Inflammatory macrophage (primary cell): ENCODE measurements at regions not wholly inside any gene's neighbourhood (a gene's known extent, or its start where the extent isn't known, plus 50 kb on each side); places are given as distances from the start of the nearest gene placed in this dataset.
"Not testable (repeated sequence)": the region's sequence is repeated elsewhere in the genome, so short reads cannot be mapped to it uniquely, and the experiment has no call there.

Experiments
- DNase-seq, 2 donors: peaks; one replicate each; pipeline ENCODE4 v3.0.0-alpha.2; 2020 to 2022

DNA sequence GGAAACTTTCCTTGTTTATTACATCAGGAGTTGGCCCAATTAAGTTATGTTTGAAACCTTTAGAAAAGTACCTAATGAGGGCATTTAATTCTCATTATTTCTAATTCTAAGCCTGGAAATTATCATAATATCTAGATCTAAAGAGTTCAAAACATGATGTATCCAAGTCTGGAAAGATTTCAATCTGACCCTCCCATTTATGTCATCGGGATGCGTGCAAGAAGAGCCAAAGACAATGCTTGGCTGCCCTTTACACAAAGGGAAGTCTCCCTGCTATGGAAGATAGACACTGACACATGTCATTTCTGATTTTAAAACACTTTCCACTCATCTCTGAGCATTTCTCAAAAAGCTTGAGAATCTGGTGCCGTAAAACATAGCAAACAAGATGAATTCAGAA is 222.4 kb downstream of the ANTXR2 start:
- DNase-seq, result no peak

DNA sequence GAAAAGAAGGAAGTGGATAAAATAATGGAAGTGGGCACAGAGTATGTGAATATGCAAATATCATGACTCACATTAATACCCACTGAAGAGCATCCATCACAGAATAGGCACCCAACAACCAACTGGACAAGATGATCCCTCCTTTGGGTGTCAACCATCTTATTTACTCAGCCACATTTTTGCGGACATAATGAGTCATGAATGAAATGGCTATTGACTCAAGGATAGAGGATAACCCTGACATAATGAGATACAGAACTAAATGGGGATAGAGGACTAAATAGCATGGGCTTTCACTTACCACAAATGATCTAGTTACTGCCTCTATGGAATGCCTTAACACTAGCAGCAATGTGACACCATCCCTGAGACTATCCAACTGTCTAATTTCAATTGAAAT is 224.7 kb downstream of the ANTXR2 start:
- DNase-seq, result no peak

DNA sequence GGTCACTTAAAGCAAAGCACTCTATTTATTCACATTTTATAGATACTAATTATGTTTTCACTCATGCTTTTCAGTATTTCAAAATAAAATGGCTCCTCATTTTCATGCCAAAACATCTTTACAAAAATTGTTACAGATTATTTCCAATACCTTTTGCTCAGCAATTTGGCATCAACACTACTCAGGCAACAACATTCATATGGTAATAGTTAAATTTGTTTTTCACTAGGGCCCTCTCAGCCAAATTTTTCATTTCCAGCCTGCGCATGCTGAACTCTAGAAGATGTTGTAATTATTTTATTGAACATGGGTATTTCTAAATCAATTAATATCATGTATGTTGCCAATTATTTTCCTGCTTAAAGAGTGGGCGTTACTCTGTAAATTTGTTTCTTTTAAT is 225.6 kb downstream of the ANTXR2 start:
- no peak for DNase-seq

DNA sequence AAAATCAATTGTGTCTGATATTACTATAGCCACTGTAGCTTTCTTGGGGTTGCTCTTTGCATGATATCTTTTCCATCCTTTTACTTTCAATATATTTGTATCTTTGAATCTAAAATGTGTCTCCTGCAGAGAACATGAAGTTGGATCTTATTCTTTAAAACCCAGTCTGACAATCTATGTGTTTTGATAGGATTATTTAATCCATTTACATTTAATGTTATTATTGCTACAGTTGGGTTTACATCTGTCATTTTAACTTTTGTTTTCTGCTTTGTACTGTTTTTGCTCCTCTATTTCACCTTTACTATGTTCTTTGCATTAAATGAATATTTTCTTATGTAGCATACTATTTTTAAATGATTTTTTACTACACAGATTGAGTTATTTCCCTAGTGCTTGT is 230.9 kb downstream of the ANTXR2 start:
- no peak for DNase-seq

DNA sequence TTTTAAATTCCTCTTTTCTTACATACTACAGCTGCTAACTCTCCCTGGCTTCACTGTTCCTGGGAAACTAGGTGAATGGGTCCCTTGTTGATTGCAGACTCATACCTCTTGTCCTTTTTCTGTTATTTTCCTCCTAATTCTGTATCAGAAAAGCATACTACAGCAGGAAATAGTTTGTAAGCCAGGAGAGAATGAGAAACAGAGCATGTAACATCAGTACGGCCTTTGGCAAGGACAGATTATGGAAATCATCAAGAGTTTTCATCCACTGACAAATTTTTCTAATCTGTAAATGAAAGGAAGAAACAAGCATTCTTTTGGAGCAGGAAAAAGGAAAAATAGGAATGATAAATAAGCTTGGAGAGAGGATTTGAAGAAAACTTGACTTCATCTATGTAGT is 239.2 kb downstream of the ANTXR2 start:
- no peak for DNase-seq

DNA sequence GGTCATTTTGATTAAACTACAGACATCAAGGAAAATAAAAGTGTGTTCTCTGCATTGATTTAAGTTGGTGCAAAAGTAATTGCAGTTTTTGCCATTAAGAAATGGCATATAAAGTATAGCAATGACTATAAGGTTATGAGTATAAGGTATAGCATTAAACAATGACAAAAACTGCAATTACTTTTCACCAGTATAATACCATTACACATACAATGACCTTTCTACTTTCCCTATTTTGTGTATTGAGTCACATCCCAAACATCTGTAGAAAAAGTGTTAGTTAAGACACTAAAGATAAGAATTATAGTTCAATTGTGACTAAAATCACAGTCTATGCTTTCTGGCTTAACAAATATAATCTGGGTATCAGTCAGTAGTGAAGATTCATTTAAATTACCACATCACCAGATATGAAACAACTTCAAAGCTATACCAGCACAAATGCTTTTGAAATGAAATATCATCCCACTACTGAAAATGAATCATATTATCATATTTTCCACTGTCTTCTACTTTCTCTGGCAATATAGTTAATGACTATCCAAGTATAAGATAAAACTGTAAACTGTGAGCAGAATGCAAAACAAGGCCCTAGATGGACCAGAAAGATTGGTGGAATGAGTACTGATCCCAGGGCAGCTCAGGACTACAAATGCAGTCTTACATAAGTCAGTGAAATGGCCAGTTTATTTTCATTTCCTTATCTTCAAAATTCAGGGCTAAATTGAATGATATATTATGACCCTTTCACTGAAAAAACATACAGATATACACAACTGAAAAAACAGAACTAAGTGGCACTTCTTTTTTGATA is 241.1 kb downstream of the ANTXR2 start:
- DNase-seq, result no peak

DNA sequence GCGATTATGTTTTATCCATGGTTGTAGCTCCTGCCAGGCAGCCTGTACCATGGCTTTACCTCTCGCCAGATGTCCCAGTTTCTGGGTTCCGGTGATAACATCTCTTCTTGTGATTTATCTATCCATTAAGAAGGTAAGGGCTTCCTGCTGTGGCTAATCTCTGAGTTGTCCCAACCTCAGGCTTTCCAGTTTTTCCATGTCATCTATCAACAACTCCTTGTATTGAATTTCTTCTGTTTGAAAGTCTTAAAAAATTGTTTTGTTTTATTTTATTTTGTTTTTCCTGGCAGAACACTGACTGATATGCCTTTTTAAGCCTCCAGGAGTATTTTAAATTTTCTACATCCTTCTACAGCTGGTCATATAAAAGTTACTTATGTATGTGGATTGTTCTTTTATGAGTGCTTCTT is 241.9 kb downstream of the ANTXR2 start:
- DNase-seq, result no peak

DNA sequence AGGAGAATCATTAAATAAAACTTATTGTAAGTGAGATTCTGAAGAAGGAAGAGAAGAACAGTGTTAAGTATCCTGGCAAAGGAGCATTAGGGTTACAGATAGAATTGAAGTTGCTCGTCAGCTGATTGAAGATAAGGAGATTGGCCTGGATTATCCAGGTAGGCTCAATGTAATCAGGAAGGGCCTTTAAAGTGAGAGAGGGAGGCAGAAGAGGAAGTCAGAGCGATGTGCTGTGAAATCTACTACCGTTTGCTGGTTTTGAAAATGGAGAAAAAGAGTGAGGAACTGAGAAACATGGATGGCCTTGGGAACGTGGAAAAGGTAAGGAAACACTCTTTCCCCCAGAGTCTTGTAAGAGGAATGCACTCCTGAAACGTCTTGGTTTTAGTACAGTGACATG is 245.7 kb downstream of the ANTXR2 start:
- DNase-seq, result no peak

DNA sequence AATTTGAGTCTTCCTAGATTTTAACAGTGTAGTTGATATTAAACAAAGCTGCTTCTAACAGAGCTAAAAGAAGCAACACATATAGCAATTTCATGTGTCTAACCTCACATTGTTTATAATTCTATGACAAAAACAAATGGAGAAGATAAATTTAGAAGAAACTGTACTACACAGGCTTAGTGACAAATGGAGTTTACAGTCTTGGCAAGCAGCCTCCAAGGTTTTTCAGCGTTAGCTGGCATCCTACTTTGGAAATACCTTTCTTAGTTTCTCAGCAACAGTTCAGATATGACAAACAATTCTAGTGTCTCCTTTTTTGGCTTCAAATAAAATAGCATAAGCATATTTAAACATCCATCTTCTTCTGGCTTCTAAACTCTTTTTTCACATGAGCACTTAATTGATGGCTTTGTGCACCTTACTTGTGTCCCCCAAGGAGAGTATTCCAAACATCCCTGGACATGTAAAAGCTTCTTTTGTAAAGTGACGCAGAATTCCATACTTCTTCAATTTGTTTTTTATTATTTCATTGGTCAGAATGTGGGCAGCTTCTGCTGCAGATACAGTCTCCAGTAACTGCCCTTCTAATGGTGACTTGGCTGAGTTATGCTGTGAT is 249.8 kb downstream of the ANTXR2 start:
- no peak for DNase-seq

DNA sequence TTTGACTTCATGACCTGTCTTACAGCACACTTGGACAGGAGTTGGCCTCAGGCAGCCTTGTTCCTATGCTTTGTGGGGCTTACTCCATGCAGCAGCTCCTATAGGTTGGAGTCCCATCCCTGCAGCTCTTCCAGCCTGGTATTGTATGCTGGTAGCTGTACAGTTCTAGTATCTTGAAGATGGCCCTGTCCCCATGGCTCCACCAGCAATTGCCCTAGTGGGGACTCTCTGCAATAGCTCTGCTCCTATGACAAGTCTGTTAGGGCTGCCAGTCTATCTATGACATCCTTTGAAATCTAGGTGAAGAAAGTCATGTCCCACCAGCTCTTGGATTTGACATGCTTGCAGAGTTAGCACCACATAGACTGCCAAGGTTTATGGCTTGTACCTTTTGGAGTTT is 252.6 kb downstream of the ANTXR2 start:
- no peak for DNase-seq

DNA sequence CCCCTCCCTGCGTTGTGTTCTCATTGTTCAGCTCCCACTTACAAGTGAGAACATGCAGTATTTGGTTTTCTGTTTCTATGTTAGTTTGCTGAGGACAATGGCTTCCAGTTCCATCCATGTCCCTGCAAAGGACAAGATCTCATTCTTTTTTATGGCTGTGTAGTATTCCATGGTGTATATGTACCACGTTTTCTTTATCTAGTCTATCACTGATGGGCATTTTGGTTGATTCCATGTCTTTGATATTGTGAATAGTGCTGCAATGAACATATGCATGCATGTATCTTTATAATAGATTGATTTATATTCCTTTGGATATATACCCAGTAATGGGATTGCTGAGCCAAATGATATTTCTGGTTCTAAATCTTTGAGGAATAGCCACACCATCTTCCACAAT is 265.1 kb downstream of the ANTXR2 start:
- DNase-seq, result not testable (repeated sequence)

DNA sequence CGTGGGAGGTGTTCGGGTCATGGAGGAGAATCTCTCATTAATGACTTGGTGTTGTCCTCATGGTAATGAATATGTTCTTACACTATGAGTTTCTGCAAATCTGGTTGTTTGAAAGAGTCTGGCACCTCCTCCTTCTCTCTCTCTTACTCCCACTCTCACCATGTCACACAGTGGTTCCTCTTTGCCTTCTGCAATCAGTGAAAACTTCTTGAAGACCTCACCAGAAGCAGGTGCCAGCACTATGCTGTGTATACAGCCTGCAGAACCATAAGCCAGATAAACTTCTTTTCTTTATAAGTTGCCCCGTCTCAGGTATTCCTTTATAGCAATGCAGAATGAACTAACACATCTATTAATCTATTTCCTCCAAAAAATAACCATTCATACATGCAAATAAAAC is 275.0 kb downstream of the ANTXR2 start:
- peak in 1 of 2 donors; percentile 16 for DNase-seq

DNA sequence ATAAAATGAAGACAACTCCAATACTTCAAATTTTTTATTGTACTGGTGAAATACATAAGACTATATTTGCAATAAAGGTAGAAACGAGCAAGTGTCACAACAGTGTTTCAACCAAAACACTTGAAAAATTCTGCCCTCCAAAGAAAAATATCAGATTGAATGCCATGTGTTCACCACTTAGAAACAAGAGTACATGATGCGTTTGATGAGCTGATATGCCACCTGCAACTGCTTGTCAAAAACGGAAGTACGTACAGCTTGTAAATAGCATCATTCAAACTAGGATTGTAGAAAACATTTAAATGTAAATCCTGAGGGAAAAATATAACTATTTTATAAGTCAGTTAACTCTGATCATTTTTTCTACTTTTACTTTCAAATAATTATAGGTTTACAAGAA is 276.1 kb downstream of the ANTXR2 start:
- no peak for DNase-seq

DNA sequence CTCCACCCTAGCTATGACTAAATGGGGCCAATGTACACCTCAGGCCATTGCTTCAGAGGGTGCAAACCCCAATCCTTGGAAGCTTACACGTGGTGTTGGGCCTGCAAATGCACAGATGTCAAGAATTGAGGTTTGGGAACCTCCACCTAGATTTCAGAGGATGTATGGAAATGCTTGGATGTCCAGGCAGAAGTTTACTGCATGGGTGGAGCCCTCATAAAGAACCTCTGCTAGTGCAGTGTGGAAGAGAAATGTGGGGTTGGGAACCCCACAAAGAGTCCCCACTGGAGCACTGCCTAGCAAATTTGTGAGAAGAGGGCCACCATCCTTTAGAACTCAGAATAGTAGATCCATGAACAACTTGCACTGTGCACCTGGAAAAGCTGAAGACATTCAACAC is 284.1 kb downstream of the ANTXR2 start:
- no peak for DNase-seq

DNA sequence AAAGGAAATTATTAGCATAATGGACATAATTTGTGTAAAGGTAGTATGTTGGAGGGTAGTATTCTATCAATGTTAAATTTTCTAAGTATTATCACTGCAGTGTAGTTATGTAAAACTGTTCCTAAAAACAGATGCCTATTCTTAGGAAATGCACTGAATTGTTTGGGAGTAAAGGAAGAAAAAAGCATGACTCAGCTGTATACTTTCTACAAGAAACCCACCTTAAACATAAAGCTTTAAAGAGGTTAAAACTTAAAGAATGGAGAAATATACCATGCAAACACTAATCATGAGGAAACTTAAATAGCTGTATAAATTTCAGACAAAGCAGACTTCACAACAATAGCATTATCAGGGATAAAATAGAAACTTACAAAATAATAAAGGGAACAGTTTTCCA is 292.9 kb downstream of the ANTXR2 start:
- DNase-seq, result no peak

DNA sequence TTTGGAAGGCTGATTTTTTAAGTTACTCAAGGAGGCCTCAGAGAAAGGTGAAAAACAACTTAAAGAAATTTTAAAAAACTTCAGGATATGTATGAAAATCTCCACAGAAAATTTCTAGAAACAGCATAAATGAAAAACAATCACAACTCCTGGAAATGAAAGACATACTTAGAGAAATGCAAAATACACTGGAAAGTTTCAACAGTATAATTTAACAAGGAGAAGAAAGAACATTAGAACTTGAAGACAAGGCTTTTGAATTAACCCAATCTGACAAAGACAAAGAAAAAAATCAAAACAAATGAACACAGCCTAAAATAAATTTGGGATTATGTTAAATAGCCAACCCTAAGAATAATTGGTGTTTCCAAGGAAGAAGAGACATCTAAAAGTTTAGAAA is 300.5 kb downstream of the ANTXR2 start:
- DNase-seq, result no peak

DNA sequence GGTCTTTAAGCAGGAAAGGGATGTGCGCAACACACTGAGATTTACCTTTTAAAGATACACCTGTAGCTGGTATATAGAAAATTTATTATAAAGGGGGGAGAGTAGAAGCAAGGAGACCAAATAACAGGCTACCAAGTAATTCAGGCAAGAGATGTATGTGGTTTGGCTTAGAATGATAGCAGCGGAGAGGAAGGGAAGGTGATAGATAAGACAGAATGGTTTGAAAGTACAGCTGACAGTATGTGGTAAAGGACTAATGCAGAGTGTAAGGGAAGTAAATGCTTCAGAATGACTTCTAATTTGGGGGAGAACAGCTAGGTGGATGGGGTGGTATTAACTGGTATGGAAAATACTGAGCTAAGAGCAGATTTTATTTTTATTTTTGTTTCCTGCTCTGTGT is 308.9 kb downstream of the ANTXR2 start:
- no peak for DNase-seq

DNA sequence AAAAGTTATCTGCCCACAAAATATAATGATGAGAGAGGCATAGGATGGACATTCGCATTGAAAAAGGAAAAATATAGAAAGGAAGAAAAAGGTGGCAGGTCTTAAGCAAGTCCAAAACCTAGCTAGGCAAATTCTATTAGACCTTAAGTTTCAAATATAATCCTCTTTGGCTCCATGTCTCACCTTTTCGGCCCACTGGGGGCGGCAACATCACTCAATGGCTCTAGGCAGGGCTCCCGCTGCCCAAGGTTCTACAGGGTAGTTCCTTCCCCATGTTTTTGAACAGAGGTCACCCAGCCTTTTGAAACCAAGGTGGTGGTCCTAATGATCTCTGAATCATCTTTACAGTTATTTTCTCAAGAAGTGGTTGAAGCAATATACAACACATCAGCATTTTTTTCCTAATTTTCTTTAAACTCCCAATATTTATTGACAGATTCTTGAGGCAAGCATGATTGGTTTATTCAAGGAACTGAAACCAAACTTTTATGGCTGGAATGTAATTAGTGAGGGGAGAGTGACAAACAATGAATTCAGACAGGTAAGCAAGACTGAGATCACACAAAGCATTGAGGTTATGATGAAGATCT is 309.4 kb downstream of the ANTXR2 start:
- no peak for DNase-seq

DNA sequence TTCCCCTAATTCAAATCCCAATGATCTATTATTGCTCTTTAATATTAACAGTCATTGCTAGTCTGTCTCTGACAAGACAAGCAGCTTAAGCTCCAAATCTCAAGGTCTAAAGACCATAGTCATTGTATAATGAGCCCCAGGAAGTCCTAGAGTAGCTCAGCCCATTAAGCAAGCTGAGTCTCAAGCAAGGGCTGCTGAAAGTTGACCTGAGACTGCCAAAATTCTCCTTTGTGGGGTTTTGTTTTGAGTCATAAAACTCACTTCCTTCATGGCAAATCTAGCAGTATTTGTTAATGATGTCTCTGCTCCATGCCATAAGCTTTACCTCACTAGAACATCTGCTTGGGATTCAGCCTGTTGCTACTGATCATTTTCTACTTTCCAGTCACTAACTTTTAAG is 313.2 kb downstream of the ANTXR2 start:
- no peak for DNase-seq

DNA sequence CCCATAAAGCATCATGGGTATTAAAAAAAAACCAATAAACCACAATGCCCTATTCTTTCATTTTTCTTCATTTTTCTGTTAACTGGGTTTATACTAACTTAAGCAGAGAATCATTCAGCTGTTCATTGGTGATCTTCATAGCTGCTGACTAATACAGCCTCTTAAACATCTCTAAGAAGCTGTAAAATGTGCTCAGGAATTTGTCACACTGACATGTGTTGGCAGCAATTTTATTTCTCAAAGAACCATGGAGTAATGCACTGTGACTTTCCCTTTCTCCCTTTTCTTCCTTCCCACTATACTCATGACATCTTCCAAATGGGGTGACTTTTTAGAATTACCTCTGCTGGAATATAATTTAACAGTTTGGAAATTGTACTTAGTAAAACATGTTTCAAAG is 315.4 kb downstream of the ANTXR2 start:
- no peak for DNase-seq

DNA sequence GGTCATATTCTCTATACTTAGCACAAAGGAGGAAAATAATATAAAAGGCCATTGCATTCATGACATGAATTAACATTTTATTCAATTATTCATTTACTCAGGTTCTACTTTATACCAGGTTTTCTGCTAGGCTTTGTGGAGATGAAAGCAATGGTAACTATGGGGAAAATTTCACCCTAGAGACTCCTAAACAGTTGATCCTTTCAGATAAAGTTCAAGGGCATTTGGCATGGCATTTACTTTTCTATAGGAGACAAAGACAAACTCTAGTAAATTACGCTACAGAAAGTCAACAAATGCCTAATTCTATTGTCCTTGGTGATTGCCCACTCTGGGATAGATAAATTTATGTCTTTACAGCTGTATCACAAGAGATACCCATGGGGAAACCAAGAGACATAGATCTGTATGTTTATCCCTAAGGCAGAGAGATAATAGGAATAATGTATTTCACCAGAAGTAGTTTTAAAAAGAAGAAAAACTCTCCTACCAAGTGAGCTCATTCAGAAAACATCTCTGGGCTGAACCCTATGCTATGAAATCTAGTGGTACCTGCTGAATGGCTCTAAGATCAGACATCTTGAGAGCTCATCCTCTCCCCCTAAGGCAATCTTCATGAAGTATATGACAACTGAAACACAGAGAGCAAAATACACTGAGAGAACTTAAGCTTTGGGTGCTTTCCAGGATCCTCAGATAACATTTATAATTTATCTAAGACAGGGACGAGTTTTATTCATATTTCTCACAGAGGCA is 316.7 kb downstream of the ANTXR2 start:
- DNase-seq, result no peak

DNA sequence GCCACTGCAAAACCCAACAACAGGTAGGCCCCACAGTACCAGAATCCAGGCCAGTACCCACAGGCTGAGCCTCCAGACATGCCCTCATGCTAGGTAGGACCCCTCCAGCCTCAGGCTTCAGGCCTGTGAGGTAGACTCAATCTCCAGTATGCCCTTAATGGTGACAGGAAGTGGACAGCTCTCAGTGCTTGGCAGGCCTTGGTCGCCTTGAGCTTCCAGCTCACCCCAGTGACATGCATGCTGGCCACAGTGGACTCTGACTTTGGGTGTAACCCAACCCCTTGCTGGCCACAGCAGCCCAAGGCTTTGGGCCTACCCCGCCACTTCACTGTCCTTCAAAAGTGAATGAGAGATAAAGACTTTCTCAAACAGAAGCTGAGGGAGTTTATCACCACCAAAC is 324.2 kb downstream of the ANTXR2 start:
- DNase-seq, result no peak

DNA sequence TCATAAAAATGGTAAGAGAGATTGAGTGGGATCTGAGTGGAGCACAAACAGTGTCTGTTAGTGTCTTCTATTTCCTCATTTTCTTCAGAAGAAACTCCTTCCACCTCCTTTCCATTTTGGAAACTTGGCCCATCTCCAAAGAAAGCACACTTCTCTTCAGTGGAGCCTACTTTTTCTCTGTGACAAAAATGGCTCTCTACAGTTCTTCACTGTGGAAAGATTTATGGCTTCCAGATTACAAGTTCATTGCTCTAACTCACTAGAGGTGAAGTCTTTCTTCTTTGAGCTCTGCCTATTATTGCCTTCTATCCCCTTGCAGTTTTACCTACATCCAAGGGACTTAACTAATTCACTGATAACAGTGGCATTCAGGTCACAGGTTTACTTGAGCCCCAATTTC is 325.8 kb downstream of the ANTXR2 start:
- DNase-seq, result no peak

DNA sequence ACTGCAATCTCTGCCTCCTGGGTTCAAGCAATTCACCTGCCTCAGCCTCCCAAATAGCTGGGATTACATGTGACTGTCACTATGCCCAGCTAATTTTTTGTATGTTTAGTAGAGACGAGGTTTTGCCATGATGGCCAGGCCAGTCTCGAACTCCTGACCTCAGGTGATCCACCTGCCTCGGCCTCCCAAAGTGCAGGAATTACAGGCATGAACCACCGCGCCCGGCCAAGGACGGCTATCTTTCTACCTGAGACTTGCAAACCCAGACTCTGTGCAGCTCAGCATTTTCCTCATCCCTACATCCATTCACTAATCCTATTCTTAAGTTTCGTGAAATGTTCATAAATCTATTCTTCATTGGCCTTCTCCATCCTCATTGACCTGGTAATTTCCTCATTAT is 330.0 kb downstream of the ANTXR2 start:
- DNase-seq, result no peak
